H1 (cell line): ENCODE measurements at regions not wholly inside any gene's neighbourhood (a gene's known extent, or its start where the extent isn't known, plus 50 kb on each side); places are given as distances from the start of the nearest gene placed in this dataset.
A peak's percentile ranks its signal among the peaks of the same experiment; 100 is the strongest.

ENCODE experiments used
- CTCF ChIA-PET: fragments of 300-600 bp; sonication (Branson Sonifier 250); formaldehyde crosslinking; loops from one replicate; lab custom pipeline; 2021; ENCODE audit not compliant: partially characterized antibody; lab: Charles Lee
- POLR2A ChIA-PET: fragments of 300-600 bp; sonication (Branson Sonifier 250); formaldehyde crosslinking; loops from one replicate; lab custom pipeline; 2021; ENCODE audit warnings: inconsistent platforms; ENCODE audit not compliant: partially characterized antibody; lab: Charles Lee
- DNase-seq, 2 experiments: peaks; one replicate each; pipeline versions ENCODE4 v3.0.0 to v3.0.0-alpha.2; 2010 to 2022; ENCODE audit warnings: low spot score in 2 of 2, low read depth in 1 of 2, mixed read lengths in 1 of 2
- FAIRE-seq: peaks from 2 replicates; lab custom pipeline; 2011; peaks lifted over from hg19 to GRCh38; lab: Jason Lieb, UNC
- H2AFZ ChIP-seq: 2 replicates; pipeline ENCODE4 v1.8.1; 2012; ENCODE audit warnings: low read length, inconsistent platforms
- H2AK5ac ChIP-seq: 2 replicates; pipeline ENCODE4 v1.6.1; 2013; ENCODE audit warnings: low read depth, low read length
- H2BK120ac ChIP-seq: replicated peaks from 2 replicates; pipeline ENCODE3; 2013; ENCODE audit warnings: low read depth, low read length, inconsistent platforms
- H2BK12ac ChIP-seq: 2 replicates; pipeline ENCODE4 v1.6.1; 2013; ENCODE audit warnings: low read depth, low read length
- H2BK15ac ChIP-seq: 2 replicates; pipeline ENCODE4 v1.6.1; 2013; ENCODE audit warnings: low read length
- H2BK20ac ChIP-seq: 2 replicates; pipeline ENCODE4 v1.6.1; 2013; ENCODE audit warnings: low read length
- H2BK5ac ChIP-seq: 2 replicates; pipeline ENCODE4 v1.6.1; 2013; ENCODE audit warnings: low read depth, low read length
- H3K14ac ChIP-seq: 2 replicates; pipeline ENCODE4 v1.6.1; 2013; ENCODE audit warnings: inconsistent platforms; ENCODE audit not compliant: insufficient read length
- H3K18ac ChIP-seq: 2 replicates; pipeline ENCODE4 v1.6.1; 2013; ENCODE audit warnings: low read length; ENCODE audit errors: extremely low read depth
- H3K23ac ChIP-seq: 2 replicates; pipeline ENCODE4 v1.6.1; 2013; ENCODE audit warnings: inconsistent platforms; ENCODE audit not compliant: insufficient read length
- H3K23me2 ChIP-seq: 2 replicates; pipeline ENCODE4 v1.6.1; 2013; ENCODE audit warnings: low read depth, low read length
- H3K27ac ChIP-seq: 2 replicates; pipeline ENCODE4 v1.6.1; 2011; ENCODE audit warnings: low read depth, low read length, inconsistent platforms
- H3K27me3 ChIP-seq, 4 experiments: replicated peaks in 1 of 4; 1 replicate in 1 of 4; 2 replicates in 3 of 4; pipeline versions ENCODE4 v1.6.1 to v1.8.1; 2011 to 2013; ENCODE audit warnings: low read length in 3 of 4, mild to moderate bottlenecking in 3 of 4, inconsistent platforms in 2 of 4, mixed read lengths in 2 of 4, moderate library complexity in 1 of 4; ENCODE audit not compliant: control insufficient read depth in 3 of 4, insufficient read depth in 3 of 4; ENCODE audit errors: extremely low read depth in 1 of 4
- H3K36me3 ChIP-seq, 4 experiments: 2 replicates each; pipeline versions ENCODE4 v1.6.1 to v1.8.1; 2011 to 2013; ENCODE audit warnings: mild to moderate bottlenecking in 4 of 4, low read length in 3 of 4, moderate library complexity in 2 of 4, control low read depth in 1 of 4, inconsistent platforms in 1 of 4; ENCODE audit not compliant: insufficient read depth in 4 of 4, control insufficient read depth in 2 of 4
- H3K4ac ChIP-seq: replicated peaks from 2 replicates; pipeline ENCODE3; 2013; ENCODE audit warnings: low read length, low read depth, mixed read lengths, inconsistent platforms; ENCODE audit not compliant: insufficient read length
- H3K4me1 ChIP-seq, 4 experiments: replicated peaks in 1 of 4; 1 replicate in 1 of 4; 2 replicates in 3 of 4; pipeline versions ENCODE4 v1.6.1 to v1.8.1; 2011 to 2013; ENCODE audit warnings: low read length in 3 of 4, inconsistent platforms in 2 of 4, mixed read lengths in 1 of 4; ENCODE audit not compliant: insufficient read depth in 4 of 4, control insufficient read depth in 3 of 4
- H3K4me2 ChIP-seq, 2 experiments: 2 replicates each; pipeline versions ENCODE4 v1.6.1 to v1.8.1; 2011 to 2013; ENCODE audit warnings: low read depth in 2 of 2, low read length in 2 of 2, control low read depth in 1 of 2, inconsistent platforms in 1 of 2, mild to moderate bottlenecking in 1 of 2; ENCODE audit not compliant: insufficient read depth in 1 of 2
- H3K4me3 ChIP-seq, 4 experiments: fragments of 200-600, 300-600 bp in 1 of 4; sonication (generic), shearing (Covaris generic), sonication (Bioruptor Twin) in 1 of 4; 2 replicates each; pipeline versions ENCODE4 v1.5.1 to v1.8.1; 2011 to 2016; ENCODE audit warnings: low read length in 4 of 4, low read depth in 3 of 4, control low read depth in 2 of 4, inconsistent platforms in 2 of 4, mild to moderate bottlenecking in 2 of 4, mixed read lengths in 1 of 4, moderate library complexity in 1 of 4; ENCODE audit not compliant: insufficient read depth in 2 of 4; ENCODE audit errors: extremely low read depth in 1 of 4
- H3K56ac ChIP-seq: replicated peaks from 2 replicates; pipeline ENCODE3; 2013; ENCODE audit warnings: low read depth, mild to moderate bottlenecking, mixed read lengths, low read length, inconsistent platforms; ENCODE audit not compliant: insufficient read length
- H3K79me1 ChIP-seq: 2 replicates; pipeline ENCODE4 v1.6.1; 2013; ENCODE audit warnings: low read depth, low read length, control low read depth
- H3K79me2 ChIP-seq, 2 experiments: 2 replicates each; pipeline versions ENCODE4 v1.6.1 to v1.8.1; 2012 to 2013; ENCODE audit warnings: low read length in 2 of 2, mild to moderate bottlenecking in 2 of 2, inconsistent platforms in 1 of 2; ENCODE audit not compliant: insufficient read depth in 2 of 2, control insufficient read depth in 1 of 2
- H3K9ac ChIP-seq, 4 experiments: replicated peaks in 1 of 4; 1 replicate in 1 of 4; 2 replicates in 3 of 4; pipeline versions ENCODE4 v1.6.1 to v1.8.1; 2011 to 2013; ENCODE audit warnings: low read depth in 3 of 4, low read length in 3 of 4, control low read depth in 2 of 4, mild to moderate bottlenecking in 2 of 4, moderate library complexity in 2 of 4, inconsistent platforms in 1 of 4; ENCODE audit errors: extremely low read depth in 1 of 4
- H3K9me3 ChIP-seq, 2 experiments: 2 replicates each; pipeline versions ENCODE4 v1.6.1 to v1.8.1; 2012 to 2013; ENCODE audit warnings: mild to moderate bottlenecking in 2 of 2, moderate library complexity in 2 of 2, control low read depth in 1 of 2, inconsistent platforms in 1 of 2, low read depth in 1 of 2, low read length in 1 of 2, mixed read lengths in 1 of 2; ENCODE audit not compliant: insufficient read depth in 2 of 2
- H4K20me1 ChIP-seq, 2 experiments: replicated peaks in 1 of 2; 2 replicates each; pipeline versions ENCODE3 to v1.8.1; 2011 to 2013; ENCODE audit warnings: inconsistent platforms in 2 of 2, low read length in 2 of 2, mild to moderate bottlenecking in 1 of 2; ENCODE audit not compliant: insufficient read depth in 2 of 2, control insufficient read depth in 1 of 2
- H4K5ac ChIP-seq: 2 replicates; pipeline ENCODE4 v1.6.1; 2013; ENCODE audit warnings: low read length, low read depth, mixed read lengths, inconsistent platforms; ENCODE audit not compliant: insufficient read length
- H4K8ac ChIP-seq: 2 replicates; pipeline ENCODE4 v1.8.0; 2013; ENCODE audit warnings: mild to moderate bottlenecking, moderate library complexity, low read length, inconsistent platforms; ENCODE audit not compliant: insufficient read depth; ENCODE audit errors: extremely low read depth
- H4K91ac ChIP-seq: replicated peaks from 2 replicates; pipeline ENCODE3; 2013; ENCODE audit warnings: low read length, mixed read lengths, inconsistent platforms; ENCODE audit not compliant: insufficient read length
- ASH2L ChIP-seq: fragments of 200-600, 300-600 bp; sonication (generic); IDR thresholded peaks from one replicate; pipeline ENCODE4 v1.7.1; 2017; ENCODE audit warnings: low read length
- ATF2 ChIP-seq: IDR thresholded peaks from 2 replicates; pipeline ENCODE4 v1.6.1; 2012; ENCODE audit warnings: low read length, inconsistent platforms
- BRCA1 ChIP-seq: IDR thresholded peaks from 2 replicates; pipeline ENCODE4 v1.6.1; 2012; ENCODE audit warnings: low read depth, low read length, improper control_type of control experiment
- CEBPB ChIP-seq: IDR thresholded peaks from 2 replicates; pipeline ENCODE4 v1.6.1; 2012; ENCODE audit warnings: low read depth, low read length
- CHD1 ChIP-seq: IDR thresholded peaks from 2 replicates; pipeline ENCODE4 v1.6.1; 2012; ENCODE audit warnings: low read depth, low read length, improper control_type of control experiment
- CREB1 ChIP-seq: IDR thresholded peaks from 2 replicates; pipeline ENCODE4 v1.6.1; 2012; ENCODE audit warnings: inconsistent platforms
- CTBP2 ChIP-seq: IDR thresholded peaks from 2 replicates; pipeline ENCODE4 v1.7.0; 2011; ENCODE audit warnings: borderline replicate concordance, mild to moderate bottlenecking, moderate library complexity, mixed read lengths, low read length; ENCODE audit not compliant: insufficient read depth, insufficient read length
- GTF2F1 ChIP-seq: IDR thresholded peaks from 2 replicates; pipeline ENCODE4 v1.6.1; 2012; ENCODE audit warnings: low read depth, low read length, improper control_type of control experiment, borderline replicate concordance
- MAFK ChIP-seq: IDR thresholded peaks from 2 replicates; pipeline ENCODE4 v1.6.1; 2012; ENCODE audit warnings: low read depth, mild to moderate bottlenecking, improper control_type of control experiment, low read length
- SIN3A ChIP-seq, 2 experiments: IDR thresholded peaks in 1 of 2; conservative IDR thresholded peaks in 1 of 2; 2 replicates each; pipeline ENCODE4 v1.6.1; 2011 to 2012; ENCODE audit warnings: low read length in 2 of 2, improper control_type of control experiment in 1 of 2, low read depth in 1 of 2, mild to moderate bottlenecking in 1 of 2
- SIRT6 ChIP-seq: IDR thresholded peaks from one replicate; pipeline ENCODE4 v1.7.1; 2012; ENCODE audit warnings: low read length, inconsistent platforms
- TEAD4 ChIP-seq: IDR thresholded peaks from 2 replicates; pipeline ENCODE4 v1.6.1; 2012; ENCODE audit warnings: low read depth, low read length, inconsistent platforms, mixed read lengths
- USF2 ChIP-seq: IDR thresholded peaks from 2 replicates; pipeline ENCODE4 v1.6.1; 2011; ENCODE audit warnings: low read length, improper control_type of control experiment
- WGBS, 2 experiments: shearing (Covaris generic) in 1 of 2; methylation state at CpG; one replicate each; pipeline versions ENCODE4 v1.1.6 to v1.1.7; 2013 to 2015; ENCODE audit warnings: low lambda C conversion rate in 2 of 2, mixed read lengths in 2 of 2, inconsistent platforms in 1 of 2, low coverage in 1 of 2, missing lambda C conversion rate in 1 of 2; ENCODE audit not compliant: insufficient replicate concordance in 2 of 2, insufficient coverage in 1 of 2, insufficient read length in 1 of 2; ENCODE audit errors: extremely low coverage in 1 of 2, missing lambda C conversion rate in 1 of 2; 5-methylcytosine and 5-hydroxymethylcytosine counted together

DNA sequence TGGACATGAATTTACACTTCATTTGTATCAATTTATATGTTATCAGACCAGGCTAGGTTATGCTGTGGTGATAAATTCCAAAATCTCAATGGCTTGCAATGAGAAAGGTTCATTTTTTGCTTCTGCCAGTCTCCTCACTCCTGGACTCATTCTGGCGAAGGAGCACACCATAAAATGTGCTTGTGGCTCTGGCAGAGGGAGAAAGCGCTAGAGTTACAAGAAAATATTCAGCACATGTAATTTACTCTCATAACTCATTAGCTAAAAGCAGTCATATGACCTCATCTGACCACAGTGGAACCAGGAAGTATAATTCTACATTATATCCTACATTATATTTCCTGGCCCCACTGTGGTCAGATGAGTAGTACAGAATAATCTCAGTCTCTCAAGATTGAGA is 193.8 kb downstream of the BCHE start:
- Histone ChIP-seq H3K9me3 (no peaks in the 10 kb centered on the region), H3K23ac (no peak overlapping the region), H4K20me1 (no peaks in the 10 kb centered on the region), H4K91ac (no peak overlapping the region), H3K27ac (no peak overlapping the region), H4K8ac (no peak overlapping the region), H4K5ac (no peak overlapping the region), H2BK15ac (no peak overlapping the region), H3K56ac (no peak overlapping the region), H3K14ac (no peak overlapping the region), H2BK20ac (no peak overlapping the region), H2BK12ac (no peak overlapping the region), H3K79me1 (no peaks in the 10 kb centered on the region), H3K4me3 (no peak overlapping the region), H3K9ac (no peak overlapping the region), H3K23me2 (no peaks in the 10 kb centered on the region), H3K79me2 (no peaks in the 10 kb centered on the region), H2BK5ac (no peak overlapping the region), H3K27me3 (peaks cover 0 to 1% (median 0%) of the 10 kb centered on the region in 4 experiments; a peak in 1 of 7 replicates), H3K36me3 (no peaks in the 10 kb centered on the region), H3K4ac (no peak overlapping the region), H2BK120ac (no peak overlapping the region), H2AFZ (peak overlapping the region; percentile 69; the same call in 1 of the 2 replicates), H3K4me2 (no peak overlapping the region), H3K4me1 (no peaks in the 10 kb centered on the region), H3K18ac (no peak overlapping the region), H2AK5ac (no peak overlapping the region)
- ChIA-PET CTCF (no interaction called here), POLR2A (no interaction called here)
- DNase-seq (no peak), FAIRE-seq (no peak)
- 100% methylated on average over 2 of the region's 2 CpGs; no CpG with 5 or more reads in 1 of the 2 experiments for WGBS, 2 experiments
- TF ChIP-seq ATF2 = no peak
- no peak for TF ChIP-seq CREB1
- no peak for TF ChIP-seq ASH2L
- no peak for TF ChIP-seq USF2
- no peak for TF ChIP-seq SIRT6
- no peak for TF ChIP-seq TEAD4
- TF ChIP-seq CTBP2 = no peak
- TF ChIP-seq MAFK = no peak
- TF ChIP-seq CEBPB = no peak
- TF ChIP-seq SIN3A (conservative IDR thresholded peaks at IDR 0.05 in 1 of 2, IDR thresholded peaks at IDR 0.05 in 1 of 2; ENCODE audit: low read depth in 1 of 2, low read length in 2 of 2) = no peak
- no peak for TF ChIP-seq BRCA1
- TF ChIP-seq GTF2F1 = no peak
- TF ChIP-seq CHD1 = no peak
